ENCODE measurements at regions not wholly inside any gene's neighbourhood (a gene's known extent, or its start where the extent isn't known, plus 50 kb on each side); places are given as distances from the start of the nearest gene placed in this dataset.
A peak's percentile ranks its signal among the peaks of the same experiment; 100 is the strongest.

GRCh38 chr17:62194401-62194800 is 129.3 kb upstream of the MED13 start:
- DNase-seq (ENCODE audit: extremely low spot score, unreplicated experiment), result no peak
- Mint-ChIP-seq H3K4me1 (ENCODE audit: unreplicated experiment) (peaks cover 6% of the 10 kb centered on the region), H3K9me3 (no peaks in the 10 kb centered on the region), H3K27me3 (no peaks in the 10 kb centered on the region), H3K36me3 (no peaks in the 10 kb centered on the region), H3K27ac (no peak overlapping the region), H3K4me3 (no peak overlapping the region)
- no peak for TF ChIP-seq CTCF (conservative IDR thresholded peaks at IDR 0.05)

- Mint-ChIP-seq H3K36me3 (no peaks in the 10 kb centered on the region), H3K27me3 (no peaks in the 10 kb centered on the region), H3K4me3 (no peak overlapping the region), H3K9me3 (no peaks in the 10 kb centered on the region), H3K4me1 (ENCODE audit: unreplicated experiment) (peaks cover 6% of the 10 kb centered on the region), H3K27ac (no peak overlapping the region)
- DNase-seq (ENCODE audit: extremely low spot score, unreplicated experiment), result no peak
- TF ChIP-seq CTCF (conservative IDR thresholded peaks at IDR 0.05), result no peak
These were observed 128.2 kb upstream of the MED13 start for GRCh38 chr17:62193249-62193648.

GRCh38 chr17:62191390-62192361 is 126.6 kb upstream of the MED13 start:
- Mint-ChIP-seq H3K4me3 (no peak overlapping the region), H3K27me3 (no peaks in the 10 kb centered on the region), H3K36me3 (no peaks in the 10 kb centered on the region), H3K9me3 (no peaks in the 10 kb centered on the region), H3K27ac (no peak overlapping the region), H3K4me1 (ENCODE audit: unreplicated experiment) (peaks cover 6% of the 10 kb centered on the region)
- no peak for TF ChIP-seq CTCF (conservative IDR thresholded peaks at IDR 0.05)
- DNase-seq (ENCODE audit: extremely low spot score, unreplicated experiment), result no peak

GRCh38 chr17:62189377-62189776 is 124.3 kb upstream of the MED13 start:
- H3K4me1 Mint-ChIP-seq (ENCODE audit: unreplicated experiment), result peaks cover 6% of the 10 kb centered on the region
- no peak for TF ChIP-seq CTCF (conservative IDR thresholded peaks at IDR 0.05)
- H3K36me3 Mint-ChIP-seq, result no peaks in the 10 kb centered on the region
- no peak overlapping the region for H3K4me3 Mint-ChIP-seq
- H3K27ac Mint-ChIP-seq, result peak overlapping the region; percentile 59
- no peaks in the 10 kb centered on the region for H3K27me3 Mint-ChIP-seq
- DNase-seq (ENCODE audit: extremely low spot score, unreplicated experiment), result no peak
- H3K9me3 Mint-ChIP-seq, result no peaks in the 10 kb centered on the region

GRCh38 chr17:62188713-62189112 is 123.6 kb upstream of the MED13 start:
- Mint-ChIP-seq H3K27me3 (no peaks in the 10 kb centered on the region), H3K4me1 (ENCODE audit: unreplicated experiment) (peaks cover 6% of the 10 kb centered on the region), H3K9me3 (no peaks in the 10 kb centered on the region), H3K27ac (peak overlapping the region; percentile 59), H3K36me3 (no peaks in the 10 kb centered on the region), H3K4me3 (no peak overlapping the region)
- no peak for DNase-seq (ENCODE audit: extremely low spot score, unreplicated experiment)
- TF ChIP-seq CTCF (conservative IDR thresholded peaks at IDR 0.05), result no peak

Data from type B pancreatic cell (in vitro differentiated cells).